GM19455 (cell line): ENCODE measurements at regions not wholly inside any gene's neighbourhood (a gene's known extent, or its start where the extent isn't known, plus 50 kb on each side); places are given as distances from the start of the nearest gene placed in this dataset.
"Not testable (repeated sequence)": the region's sequence is repeated elsewhere in the genome, so short reads cannot be mapped to it uniquely, and the experiment has no call there.

Experiments used
- ATAC-seq: cut with Tn5 transposase; IDR thresholded peaks from one replicate; pipeline ENCODE4 v1.9.1; 2021; ENCODE audit not compliant: unreplicated experiment

- ATAC-seq, result not testable (repeated sequence)
Measured at GRCh38 chr5:17755406-17755805, 121.1 kb downstream of the TAF11L14 start.

- ATAC-seq, result no peak
Measured at GRCh38 chr5:17761326-17761725, 127.1 kb downstream of the TAF11L14 start.

- no peak for ATAC-seq
Measured at GRCh38 chr5:17763301-17763700, 129.0 kb downstream of the TAF11L14 start.

GRCh38 chr5:17766031-17766430, 131.8 kb downstream of the TAF11L14 start:
- ATAC-seq, result no peak

- ATAC-seq, result no peak
Measured at GRCh38 chr5:17769277-17769676, 135.0 kb downstream of the TAF11L14 start.

- no peak for ATAC-seq
Measured at GRCh38 chr5:17772232-17772631, 138.0 kb downstream of the TAF11L14 start.

- ATAC-seq, result no peak
Measured at GRCh38 chr5:17785774-17786173, 151.5 kb downstream of the TAF11L14 start.

- no peak for ATAC-seq
Measured at GRCh38 chr5:17788351-17788750, 154.1 kb downstream of the TAF11L14 start.

GRCh38 chr5:17794201-17794600, 159.9 kb downstream of the TAF11L14 start:
- ATAC-seq, result no peak

GRCh38 chr5:17794815-17795214, 160.6 kb downstream of the TAF11L14 start:
- ATAC-seq, result no peak

- ATAC-seq, result no peak
Measured at GRCh38 chr5:17796142-17796541, 161.9 kb downstream of the TAF11L14 start.

- ATAC-seq, result no peak
Measured at GRCh38 chr5:17796757-17797396, 162.6 kb downstream of the TAF11L14 start.

- no peak for ATAC-seq
Measured at GRCh38 chr5:17799521-17799920, 165.3 kb downstream of the TAF11L14 start.

GRCh38 chr5:17801595-17801994, 167.3 kb downstream of the TAF11L14 start:
- no peak for ATAC-seq

GRCh38 chr5:17802256-17802655, 168.0 kb downstream of the TAF11L14 start:
- ATAC-seq, result no peak

- ATAC-seq, result no peak
Measured at GRCh38 chr5:17803971-17804370, 169.7 kb downstream of the TAF11L14 start.

- no peak for ATAC-seq
Measured at GRCh38 chr5:17805227-17805825, 171.1 kb downstream of the TAF11L14 start.

- no peak for ATAC-seq
Measured at GRCh38 chr5:17806818-17807468, 172.7 kb downstream of the TAF11L14 start.

- no peak for ATAC-seq
Measured at GRCh38 chr5:17808566-17808965, 174.3 kb downstream of the TAF11L14 start.

- no peak for ATAC-seq
Measured at GRCh38 chr5:17810734-17811133, 176.5 kb downstream of the TAF11L14 start.

GRCh38 chr5:17813214-17813613, 179.0 kb downstream of the TAF11L14 start:
- ATAC-seq, result no peak

- ATAC-seq, result no peak
Measured at GRCh38 chr5:17816505-17816904, 182.2 kb downstream of the TAF11L14 start.
